ENCODE measurements at regions not wholly inside any gene's neighbourhood (a gene's known extent, or its start where the extent isn't known, plus 50 kb on each side); places are given as distances from the start of the nearest gene placed in this dataset.

GRCh38 chr1:10900691-10901090 is 104.2 kb upstream of the CASZ1 start:
- H3K27me3 ChIP-seq, result peaks cover 0 to 49% (median 36%) of the 10 kb centered on the region in 7 donors
- DNase-seq, result no peak

GRCh38 chr1:10901091-10901890 is 104.8 kb upstream of the CASZ1 start:
- no peak for TF ChIP-seq CTCF (IDR thresholded peaks at IDR 0.05)
- WGBS, 2 donors, result 63 to 73% methylated on average over 29 of the region's 29 CpGs
- peaks cover 0 to 53% (median 42%) of the 10 kb centered on the region in 7 donors for H3K27me3 ChIP-seq

More at GRCh38 chr1:10900691-10901090, 104.2 kb upstream of the CASZ1 start:
- intact Hi-C loops (cut with DNase I), result no loop called here
- no peak for TF ChIP-seq CTCF (IDR thresholded peaks at IDR 0.05)
- Histone ChIP-seq H3K4me3 (no peak overlapping the region), H3K27ac (no peak overlapping the region), H3K36me3 (no peaks in the 10 kb centered on the region), H3K4me1 (peaks cover 0 to 7% (median 0%) of the 10 kb centered on the region in 9 donors), H3K9me3 (no peaks in the 10 kb centered on the region)
- no peak for ATAC-seq
- 62 to 80% methylated on average over 6 of the region's 6 CpGs for WGBS, 2 donors

GRCh38 chr1:10901891-10902805 is 105.7 kb upstream of the CASZ1 start:
- H3K27me3 ChIP-seq, result peaks cover 0 to 53% (median 43%) of the 10 kb centered on the region in 7 donors
- H3K4me3 ChIP-seq, result no peak overlapping the region
- DNase-seq (no peak), ATAC-seq (no peak)
- no peaks in the 10 kb centered on the region for H3K36me3 ChIP-seq
- intact Hi-C loops (cut with DNase I), result no loop called here
- 76 to 81% methylated on average over 18 of the region's 18 CpGs for WGBS, 2 donors
- no peaks in the 10 kb centered on the region for H3K9me3 ChIP-seq
- H3K4me1 ChIP-seq, result peaks cover 0 to 7% (median 0%) of the 10 kb centered on the region in 9 donors
- no peak overlapping the region for H3K27ac ChIP-seq
- no peak for TF ChIP-seq CTCF (IDR thresholded peaks at IDR 0.05)

More at GRCh38 chr1:10901091-10901890, 104.8 kb upstream of the CASZ1 start:
- no peak overlapping the region for H3K27ac ChIP-seq
- no peak for DNase-seq
- no peak overlapping the region for H3K4me3 ChIP-seq
- no peak for ATAC-seq
- no peaks in the 10 kb centered on the region for H3K36me3 ChIP-seq
- no peaks in the 10 kb centered on the region for H3K9me3 ChIP-seq
- peaks cover 0 to 7% (median 0%) of the 10 kb centered on the region in 9 donors for H3K4me1 ChIP-seq
- intact Hi-C loops (cut with DNase I), result no loop called here

GRCh38 chr1:10903421-10903820 is 107.0 kb upstream of the CASZ1 start:
- no peaks in the 10 kb centered on the region for H3K36me3 ChIP-seq
- TF ChIP-seq CTCF (IDR thresholded peaks at IDR 0.05), result no peak
- ATAC-seq (no peak), DNase-seq (no peak)
- H3K4me1 ChIP-seq, result peaks cover 0 to 7% (median 0%) of the 10 kb centered on the region in 9 donors
- no peak overlapping the region for H3K27ac ChIP-seq
- H3K27me3 ChIP-seq, result peaks cover 0 to 57% (median 38%) of the 10 kb centered on the region in 7 donors
- H3K9me3 ChIP-seq, result no peaks in the 10 kb centered on the region
- 89 to 94% methylated on average over 3 of the region's 3 CpGs for WGBS, 2 donors
- H3K4me3 ChIP-seq, result no peak overlapping the region
- intact Hi-C loops (cut with DNase I), result no loop called here
